A549 (cell line): ENCODE measurements at regions not wholly inside any gene's neighbourhood (a gene's known extent, or its start where the extent isn't known, plus 50 kb on each side); places are given as distances from the start of the nearest gene placed in this dataset.

Experiments used
- ATAC-seq, 2 experiments: fragments of 200-7000 bp in 1 of 2; fragments of >200 bp in 1 of 2; cut with Nextera tagmentation in 1 of 2; cut with Tn5 transposase in 1 of 2; 3 replicates each; pipeline versions ENCODE4 v1.8.0 to v1.9.1; 2018 to 2020; ENCODE audit warnings: mild to moderate bottlenecking in 1 of 2, moderate library complexity in 1 of 2
- CTCF ChIA-PET: fragments of 300-600 bp; sonication (Branson Sonifier 250); formaldehyde crosslinking; extraction: SDS; loops from one replicate; lab custom pipeline; 2021; ENCODE audit warnings: antibody characterized with exemption, inconsistent platforms; lab: Yijun Ruan, JAX
- POLR2A ChIA-PET: fragments of 350-600 bp; formaldehyde crosslinking; extraction: SDS; loops from one replicate; lab custom pipeline; 2021; ENCODE audit warnings: antibody characterized with exemption, inconsistent platforms; lab: Yijun Ruan, JAX
- DNase-seq, 2 experiments: peaks; one replicate each; pipeline versions ENCODE4 v3.0.0 to v3.0.0-alpha.2; 2011 to 2016; ENCODE audit warnings: low read depth in 1 of 2, low spot score in 1 of 2
- FAIRE-seq: peaks from 2 replicates; lab custom pipeline; 2011; peaks lifted over from hg19 to GRCh38; lab: Jason Lieb, UNC
- H3K27ac ChIP-seq, 2 experiments: fragments of >200 bp; sonication (Bioruptor Twin); formaldehyde crosslinking; 3 replicates each; pipeline ENCODE4 v1.5.1; 2016 to 2017
- H3K4me1 ChIP-seq: fragments of >200 bp; sonication (Bioruptor Twin); formaldehyde crosslinking; 3 replicates; pipeline ENCODE4 v1.6.1; 2016
- H3K4me2 ChIP-seq: fragments of >200 bp; sonication (Bioruptor Twin); formaldehyde crosslinking; 3 replicates; pipeline ENCODE4 v1.6.1; 2016
- H3K4me3 ChIP-seq: fragments of >200 bp; sonication (Bioruptor Twin); formaldehyde crosslinking; 3 replicates; pipeline ENCODE4 v1.5.1; 2016
- H3K9me3 ChIP-seq: fragments of >200 bp; sonication (Bioruptor Twin); formaldehyde crosslinking; 3 replicates; pipeline ENCODE4 v1.6.1; 2016
- CBX8 ChIP-seq: fragments of 200-600 bp; sonication (generic); IDR thresholded peaks from 2 replicates; pipeline ENCODE4 v1.6.1; 2016
- FOSB ChIP-seq: fragments of 250-450 bp; sonication (Bioruptor Pico); IDR thresholded peaks from 2 replicates; pipeline ENCODE4 v1.5.0; 2020; ENCODE audit warnings: mild to moderate bottlenecking, moderate library complexity
- FOXS1 ChIP-seq: fragments of 250-450 bp; sonication (Bioruptor Pico); IDR thresholded peaks from 2 replicates; pipeline ENCODE4 v1.5.0; 2020; ENCODE audit warnings: mild to moderate bottlenecking, moderate library complexity
- HOXB13 ChIP-seq: fragments of 250-450 bp; sonication (Bioruptor Pico); IDR thresholded peaks from 2 replicates; pipeline ENCODE4 v1.5.0; 2020; ENCODE audit warnings: low read depth, mild to moderate bottlenecking, moderate library complexity
- JUNB ChIP-seq: fragments of >200 bp; sonication (Bioruptor Twin); formaldehyde crosslinking; IDR thresholded peaks from 2 replicates; pipeline ENCODE4 v1.6.1; 2016
- KDM5A ChIP-seq: fragments of 200-600 bp; sonication (generic); IDR thresholded peaks from 2 replicates; pipeline ENCODE4 v1.6.1; 2016; ENCODE audit warnings: antibody characterized with exemption, mild to moderate bottlenecking
- MAFK ChIP-seq: fragments of 450-650 bp; IDR thresholded peaks from 2 replicates; pipeline ENCODE4 v1.6.1; 2014; ENCODE audit not compliant: partially characterized antibody
- MAZ ChIP-seq: fragments of 150-350 bp; IDR thresholded peaks from 2 replicates; pipeline ENCODE4 v1.6.1; 2014; ENCODE audit warnings: antibody characterized with exemption, low read depth, low read length, borderline replicate concordance
- NFE2L2 ChIP-seq: fragments of 150-350 bp; conservative IDR thresholded peaks from 2 replicates; pipeline ENCODE4 v1.6.1; 2014; ENCODE audit warnings: low read length
- NPAS2 ChIP-seq: fragments of 250-450 bp; sonication (Bioruptor Pico); IDR thresholded peaks from 2 replicates; pipeline ENCODE4 v1.8.0; 2022; ENCODE audit warnings: mild to moderate bottlenecking, moderate library complexity, borderline replicate concordance
- NR3C1 ChIP-seq: fragments of >200 bp; sonication (Bioruptor Twin); formaldehyde crosslinking; IDR thresholded peaks from 3 replicates; pipeline ENCODE4 v1.6.1; 2017
- PHF8 ChIP-seq: fragments of 200-600 bp; sonication (generic); IDR thresholded peaks from 2 replicates; pipeline ENCODE4 v1.6.1; 2016; ENCODE audit warnings: low read depth, mild to moderate bottlenecking, antibody characterized with exemption, moderate library complexity, borderline replicate concordance
- POLR2AphosphoS2 ChIP-seq: conservative IDR thresholded peaks from 2 replicates; pipeline ENCODE4 v1.6.1; 2012; ENCODE audit warnings: low read length, improper control_type of control experiment, inconsistent platforms
- RAD21 ChIP-seq, 2 experiments: fragments of >200 bp in 1 of 2; sonication (Bioruptor Twin) in 1 of 2; formaldehyde crosslinking in 1 of 2; IDR thresholded peaks in 1 of 2; conservative IDR thresholded peaks in 1 of 2; 2 replicates in 1 of 2; 3 replicates in 1 of 2; pipeline ENCODE4 v1.6.1; 2012 to 2018; ENCODE audit warnings: inconsistent platforms in 1 of 2
- RCOR1 ChIP-seq: fragments of 150-350 bp; IDR thresholded peaks from 2 replicates; pipeline ENCODE4 v1.6.1; 2014; ENCODE audit warnings: antibody characterized with exemption, low read length, low read depth
- SMC3 ChIP-seq: fragments of >200 bp; sonication (Bioruptor Twin); formaldehyde crosslinking; IDR thresholded peaks from 3 replicates; pipeline ENCODE4 v1.6.1; 2018; ENCODE audit warnings: inconsistent platforms
- ZNF302 ChIP-seq: fragments of 250-450 bp; sonication (Bioruptor Pico); IDR thresholded peaks from 2 replicates; pipeline ENCODE4 v1.9.0; 2021; ENCODE audit warnings: inconsistent platforms, mild to moderate bottlenecking, moderate library complexity
- ZSCAN20 ChIP-seq: fragments of 250-450 bp; sonication (Bioruptor Pico); IDR thresholded peaks from 2 replicates; pipeline ENCODE4 v1.8.0; 2022; ENCODE audit warnings: mild to moderate bottlenecking, moderate library complexity
- WGBS: methylation state at CpG from one replicate; pipeline ENCODE4 v1.1.6; 2017; ENCODE audit errors: missing lambda C conversion rate; 5-methylcytosine and 5-hydroxymethylcytosine counted together
- TF ChIP-seq, protein P1 (sequence below): IDR thresholded peaks from 2 replicates; pipeline ENCODE4 v1.6.1; 2012
- TF ChIP-seq, protein P2 (sequence below): IDR thresholded peaks from 2 replicates; pipeline ENCODE4 v1.6.1; 2012
- TF ChIP-seq, protein P3 (sequence below): fragments of 250-450 bp; sonication (Bioruptor Pico); IDR thresholded peaks from 2 replicates; pipeline ENCODE4 v1.5.0; 2021; ENCODE audit warnings: mild to moderate bottlenecking, moderate library complexity, borderline replicate concordance

DNA sequence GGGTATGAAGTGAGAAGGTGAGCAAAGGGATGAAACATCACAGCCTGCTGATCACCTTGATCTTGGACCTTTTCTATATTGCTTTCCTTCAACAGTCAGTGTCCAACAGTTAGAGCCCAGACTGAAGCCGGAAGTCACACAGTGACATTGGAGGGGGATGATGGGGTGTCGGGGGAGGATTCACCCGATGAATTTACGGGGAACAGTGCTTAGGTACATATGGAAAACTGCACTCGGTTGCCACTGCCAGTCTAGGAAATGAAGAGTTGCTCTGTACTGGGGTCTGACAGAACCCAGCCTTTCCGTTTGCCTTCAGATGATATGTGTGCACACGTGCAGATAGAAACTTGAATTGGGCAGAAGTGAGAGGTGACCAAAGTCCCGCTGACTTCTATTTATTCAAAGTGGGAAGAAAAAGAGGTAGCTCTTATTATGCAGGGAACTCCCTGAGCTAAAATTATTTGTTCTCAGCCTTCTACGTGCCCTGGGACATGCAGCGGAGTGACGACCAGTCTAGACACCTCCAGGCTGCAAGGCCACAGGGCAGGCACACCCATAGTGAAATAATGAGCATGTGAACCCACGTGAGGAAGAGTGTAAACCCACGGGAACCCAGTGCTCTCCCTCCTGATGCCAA, 107.2 kb upstream of the INHBA start:
- ChIA-PET CTCF (no interaction called here), POLR2A (no interaction called here)
- no peak for ATAC-seq
- DNase-seq, result no peak
- H3K4me2 ChIP-seq, result no peak overlapping the region
- H3K9me3 ChIP-seq, result no peaks in the 10 kb centered on the region
- WGBS, result 22% methylated on average over 13 of the region's 13 CpGs
- H3K27ac ChIP-seq, result no peak overlapping the region
- no peaks in the 10 kb centered on the region for H3K4me1 ChIP-seq
- no peak for FAIRE-seq
- TF ChIP-seq NFE2L2 (no peak), KDM5A (no peak), FOSB (CRISPR knock-in tag) (no peak), NPAS2 (CRISPR knock-in tag) (no peak), POLR2AphosphoS2 (no peak)
- H3K4me3 ChIP-seq, result no peak overlapping the region

DNA sequence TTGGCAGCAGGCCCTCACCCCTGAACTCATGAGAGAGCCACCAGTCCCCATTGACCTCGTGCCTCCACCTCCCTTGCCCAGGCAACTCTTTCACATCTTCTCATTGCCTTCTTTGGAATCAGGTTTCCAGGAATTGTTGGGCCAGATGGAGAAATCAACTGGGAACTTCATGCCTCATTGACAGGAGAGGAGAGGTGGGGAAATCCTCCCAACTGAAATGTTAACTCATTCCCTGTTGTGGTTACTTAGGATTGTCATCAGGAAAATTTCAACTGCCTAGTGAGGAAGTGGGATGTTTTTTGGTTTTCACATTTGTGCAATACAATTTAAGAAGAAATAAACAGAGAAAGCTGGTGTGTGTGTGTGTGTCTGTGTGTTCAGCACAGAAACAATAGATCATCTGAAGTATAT, 106.6 kb upstream of the INHBA start:
- 6% methylated on average over 1 of the region's 1 CpG for WGBS
- Histone ChIP-seq H3K4me3 (no peak overlapping the region), H3K27ac (no peak overlapping the region), H3K4me2 (no peak overlapping the region), H3K9me3 (no peaks in the 10 kb centered on the region), H3K4me1 (no peaks in the 10 kb centered on the region)
- FAIRE-seq (no peak), DNase-seq (no peak), ATAC-seq (no peak)
- TF ChIP-seq ZSCAN20 (CRISPR knock-in tag) (no peak), MAFK (no peak), SMC3 (no peak), ZNF302 (no peak), PHF8 (no peak), NR3C1 (no peak), CBX8 (no peak), KDM5A (no peak), RAD21 (conservative IDR thresholded peaks at IDR 0.05 in 1 of 2, IDR thresholded peaks at IDR 0.05 in 1 of 2) (no peak), NFE2L2 (no peak), RCOR1 (no peak), HOXB13 (no peak)
- TF ChIP-seq, protein P1, sequence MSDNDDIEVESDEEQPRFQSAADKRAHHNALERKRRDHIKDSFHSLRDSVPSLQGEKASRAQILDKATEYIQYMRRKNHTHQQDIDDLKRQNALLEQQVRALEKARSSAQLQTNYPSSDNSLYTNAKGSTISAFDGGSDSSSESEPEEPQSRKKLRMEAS, result no peak
- TF ChIP-seq, protein P2, sequence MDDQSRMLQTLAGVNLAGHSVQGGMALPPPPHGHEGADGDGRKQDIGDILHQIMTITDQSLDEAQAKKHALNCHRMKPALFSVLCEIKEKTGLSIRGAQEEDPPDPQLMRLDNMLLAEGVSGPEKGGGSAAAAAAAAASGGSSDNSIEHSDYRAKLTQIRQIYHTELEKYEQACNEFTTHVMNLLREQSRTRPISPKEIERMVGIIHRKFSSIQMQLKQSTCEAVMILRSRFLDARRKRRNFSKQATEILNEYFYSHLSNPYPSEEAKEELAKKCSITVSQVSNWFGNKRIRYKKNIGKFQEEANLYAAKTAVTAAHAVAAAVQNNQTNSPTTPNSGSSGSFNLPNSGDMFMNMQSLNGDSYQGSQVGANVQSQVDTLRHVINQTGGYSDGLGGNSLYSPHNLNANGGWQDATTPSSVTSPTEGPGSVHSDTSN, result no peak
- TF ChIP-seq, protein P3, sequence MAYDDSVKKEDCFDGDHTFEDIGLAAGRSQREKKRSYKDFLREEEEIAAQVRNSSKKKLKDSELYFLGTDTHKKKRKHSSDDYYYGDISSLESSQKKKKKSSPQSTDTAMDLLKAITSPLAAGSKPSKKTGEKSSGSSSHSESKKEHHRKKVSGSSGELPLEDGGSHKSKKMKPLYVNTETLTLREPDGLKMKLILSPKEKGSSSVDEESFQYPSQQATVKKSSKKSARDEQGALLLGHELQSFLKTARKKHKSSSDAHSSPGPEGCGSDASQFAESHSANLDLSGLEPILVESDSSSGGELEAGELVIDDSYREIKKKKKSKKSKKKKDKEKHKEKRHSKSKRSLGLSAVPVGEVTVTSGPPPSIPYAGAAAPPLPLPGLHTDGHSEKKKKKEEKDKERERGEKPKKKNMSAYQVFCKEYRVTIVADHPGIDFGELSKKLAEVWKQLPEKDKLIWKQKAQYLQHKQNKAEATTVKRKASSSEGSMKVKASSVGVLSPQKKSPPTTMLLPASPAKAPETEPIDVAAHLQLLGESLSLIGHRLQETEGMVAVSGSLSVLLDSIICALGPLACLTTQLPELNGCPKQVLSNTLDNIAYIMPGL (CRISPR knock-in tag), result no peak
- CTCF ChIA-PET, result no interaction called here
- POLR2A ChIA-PET, result no interaction called here

DNA sequence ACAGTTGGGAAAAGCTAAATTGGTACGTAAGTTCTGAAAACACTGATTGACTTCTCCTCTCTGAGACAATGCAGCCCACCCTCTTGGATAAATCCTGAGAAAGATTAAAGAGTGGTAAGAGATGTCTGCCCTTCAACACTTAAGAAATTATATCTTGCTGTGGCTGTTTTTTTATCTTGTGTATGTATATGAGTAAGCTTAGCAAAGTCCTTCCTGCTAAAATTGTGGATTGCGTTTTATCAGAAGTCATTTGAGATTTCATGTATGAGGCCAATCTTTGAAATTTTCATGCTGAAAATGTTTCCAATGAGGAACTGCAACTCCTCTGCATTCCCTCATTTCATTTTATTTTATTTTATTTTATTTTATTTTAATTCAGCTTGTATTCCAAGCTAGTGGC, 106.2 kb upstream of the INHBA start:
- Histone ChIP-seq H3K4me3 (no peak overlapping the region), H3K4me2 (no peak overlapping the region)
- CTCF ChIA-PET, result no interaction called here
- no peak for ATAC-seq
- no peak for TF ChIP-seq JUNB
- TF ChIP-seq FOXS1 (CRISPR knock-in tag), result no peak
- TF ChIP-seq MAZ, result no peak
- TF ChIP-seq FOSB (CRISPR knock-in tag), result no peak
- no peak for TF ChIP-seq PHF8
- TF ChIP-seq, all 56 proteins: peak for 0
- FAIRE-seq (no peak), DNase-seq (no peak)
- no peaks in the 10 kb centered on the region for H3K9me3 ChIP-seq
- no peaks in the 10 kb centered on the region for H3K4me1 ChIP-seq
- POLR2A ChIA-PET, result no interaction called here
- 61% methylated on average over 2 of the region's 2 CpGs for WGBS
- no peak overlapping the region for H3K27ac ChIP-seq
